ENCODE measurements at regions not wholly inside any gene's neighbourhood (a gene's known extent, or its start where the extent isn't known, plus 50 kb on each side); places are given as distances from the start of the nearest gene placed in this dataset.

- Histone ChIP-seq H3K9me3 (ENCODE audit: insufficient read depth, low read depth) (no peaks in the 10 kb centered on the region), H3K27me3 (ENCODE audit: insufficient read depth, low read depth) (no peaks in the 10 kb centered on the region), H2AFZ (no peak overlapping the region), H3K27ac (no peak overlapping the region), H3K4me3 (no peak overlapping the region), H3K4me1 (replicated peaks; ENCODE audit: insufficient read depth) (peaks cover 2% of the 10 kb centered on the region; the same call in 1 of the 2 replicates), H3K79me2 (ENCODE audit: low read depth) (no peaks in the 10 kb centered on the region), H3F3A (ENCODE audit: insufficient read depth, low read depth) (peaks cover 5% of the 10 kb centered on the region; the same call in 1 of the 2 replicates), H4K20me1 (ENCODE audit: insufficient read depth) (no peaks in the 10 kb centered on the region), H3K36me3 (ENCODE audit: low read depth) (no peaks in the 10 kb centered on the region), H3K9me2 (ENCODE audit: insufficient read depth) (no peaks in the 10 kb centered on the region), H3K4me2 (no peak overlapping the region)
- BruUV-seq (replicated peaks) = no TSS peak
- no peak for DNase-seq
- ChIA-PET POLR2A (ENCODE audit: unreplicated experiment) (no interaction called here), CTCF (no interaction called here)
- intact Hi-C loops (cut with micrococcal nuclease; ENCODE audit: unreplicated experiment) = no loop called here
- no peak for TF ChIP-seq EZH2 (IDR thresholded peaks at IDR 0.05; ENCODE audit: low read depth)
- TF ChIP-seq, protein P1, sequence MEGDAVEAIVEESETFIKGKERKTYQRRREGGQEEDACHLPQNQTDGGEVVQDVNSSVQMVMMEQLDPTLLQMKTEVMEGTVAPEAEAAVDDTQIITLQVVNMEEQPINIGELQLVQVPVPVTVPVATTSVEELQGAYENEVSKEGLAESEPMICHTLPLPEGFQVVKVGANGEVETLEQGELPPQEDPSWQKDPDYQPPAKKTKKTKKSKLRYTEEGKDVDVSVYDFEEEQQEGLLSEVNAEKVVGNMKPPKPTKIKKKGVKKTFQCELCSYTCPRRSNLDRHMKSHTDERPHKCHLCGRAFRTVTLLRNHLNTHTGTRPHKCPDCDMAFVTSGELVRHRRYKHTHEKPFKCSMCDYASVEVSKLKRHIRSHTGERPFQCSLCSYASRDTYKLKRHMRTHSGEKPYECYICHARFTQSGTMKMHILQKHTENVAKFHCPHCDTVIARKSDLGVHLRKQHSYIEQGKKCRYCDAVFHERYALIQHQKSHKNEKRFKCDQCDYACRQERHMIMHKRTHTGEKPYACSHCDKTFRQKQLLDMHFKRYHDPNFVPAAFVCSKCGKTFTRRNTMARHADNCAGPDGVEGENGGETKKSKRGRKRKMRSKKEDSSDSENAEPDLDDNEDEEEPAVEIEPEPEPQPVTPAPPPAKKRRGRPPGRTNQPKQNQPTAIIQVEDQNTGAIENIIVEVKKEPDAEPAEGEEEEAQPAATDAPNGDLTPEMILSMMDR (conservative IDR thresholded peaks at IDR 0.05) = no peak
These were observed 54.2 kb upstream of the ANKRD1 start for GRCh38 chr10:90975096-90975495.

DNA sequence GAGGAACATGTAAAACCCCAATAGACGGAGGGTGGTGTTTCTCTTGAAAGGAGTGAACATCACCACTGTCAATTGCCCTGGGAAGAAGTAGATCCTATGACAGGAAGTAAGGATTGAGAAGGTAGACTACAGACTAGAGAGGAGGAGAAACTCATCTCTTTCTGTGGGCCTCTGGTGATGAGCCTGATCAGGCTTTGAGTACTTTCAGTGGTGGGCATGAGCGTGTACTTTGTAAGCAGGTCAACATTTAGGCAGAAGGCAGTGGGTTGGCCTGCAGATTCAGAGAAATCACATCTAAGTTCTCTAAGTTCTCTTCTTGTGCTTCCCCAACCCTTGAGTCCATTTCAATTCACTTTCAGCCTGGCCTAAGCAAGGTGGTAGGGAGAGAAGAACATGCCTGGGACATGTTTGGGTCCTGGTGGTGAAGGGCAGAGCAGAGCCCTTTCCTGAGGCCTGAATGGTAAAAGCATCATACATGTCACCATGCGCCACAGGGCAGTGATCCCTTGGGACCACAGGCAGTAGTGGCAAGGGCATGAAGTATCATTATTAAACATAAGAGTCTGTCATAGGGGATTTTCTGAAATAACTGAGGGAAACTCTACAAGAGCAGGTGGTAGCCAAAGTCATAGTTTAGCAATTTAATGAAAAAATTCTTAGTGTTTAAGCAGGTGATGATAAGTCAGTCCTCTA lies 56.4 kb upstream of the ANKRD1 start:
- Histone ChIP-seq H3K36me3 (ENCODE audit: low read depth) (no peaks in the 10 kb centered on the region), H3K27ac (no peak overlapping the region), H4K20me1 (ENCODE audit: insufficient read depth) (no peaks in the 10 kb centered on the region), H2AFZ (no peak overlapping the region), H3K4me3 (no peak overlapping the region), H3F3A (ENCODE audit: insufficient read depth, low read depth) (no peaks in the 10 kb centered on the region), H3K79me2 (ENCODE audit: low read depth) (no peaks in the 10 kb centered on the region), H3K9me2 (ENCODE audit: insufficient read depth) (no peaks in the 10 kb centered on the region), H3K27me3 (ENCODE audit: insufficient read depth, low read depth) (no peaks in the 10 kb centered on the region), H3K4me1 (replicated peaks; ENCODE audit: insufficient read depth) (no peaks in the 10 kb centered on the region), H3K9me3 (ENCODE audit: insufficient read depth, low read depth) (no peaks in the 10 kb centered on the region), H3K4me2 (no peak overlapping the region)
- DNase-seq = no peak
- ChIA-PET CTCF (no interaction called here), POLR2A (ENCODE audit: unreplicated experiment) (no interaction called here)
- intact Hi-C loops (cut with micrococcal nuclease; ENCODE audit: unreplicated experiment) = no loop called here
- TF ChIP-seq EZH2 (IDR thresholded peaks at IDR 0.05; ENCODE audit: low read depth) = no peak
- TF ChIP-seq, protein P1 (conservative IDR thresholded peaks at IDR 0.05) = no peak
- BruUV-seq (replicated peaks) = no TSS peak

- Histone ChIP-seq H3K4me2 (no peak overlapping the region), H4K20me1 (ENCODE audit: insufficient read depth) (no peaks in the 10 kb centered on the region), H2AFZ (no peak overlapping the region), H3F3A (ENCODE audit: insufficient read depth, low read depth) (no peaks in the 10 kb centered on the region), H3K79me2 (ENCODE audit: low read depth) (no peaks in the 10 kb centered on the region), H3K9me2 (ENCODE audit: insufficient read depth) (no peaks in the 10 kb centered on the region), H3K36me3 (ENCODE audit: low read depth) (no peaks in the 10 kb centered on the region), H3K27ac (no peak overlapping the region), H3K4me3 (no peak overlapping the region), H3K9me3 (ENCODE audit: insufficient read depth, low read depth) (no peaks in the 10 kb centered on the region), H3K4me1 (replicated peaks; ENCODE audit: insufficient read depth) (no peaks in the 10 kb centered on the region), H3K27me3 (ENCODE audit: insufficient read depth, low read depth) (no peaks in the 10 kb centered on the region)
- DNase-seq = no peak
- TF ChIP-seq, protein P1 (conservative IDR thresholded peaks at IDR 0.05) = no peak
- TF ChIP-seq EZH2 (IDR thresholded peaks at IDR 0.05; ENCODE audit: low read depth) = no peak
- no TSS peak for BruUV-seq (replicated peaks)
- CTCF ChIA-PET = no interaction called here
- intact Hi-C loops (cut with micrococcal nuclease; ENCODE audit: unreplicated experiment) = no loop called here
- POLR2A ChIA-PET (ENCODE audit: unreplicated experiment) = no interaction called here
These were observed 57.1 kb upstream of the ANKRD1 start for GRCh38 chr10:90977855-90978486.

All from PC-9 (cell line).